GM12892 (cell line): ENCODE measurements at regions not wholly inside any gene's neighbourhood (a gene's known extent, or its start where the extent isn't known, plus 50 kb on each side); places are given as distances from the start of the nearest gene placed in this dataset.
"Not testable (repeated sequence)": the region's sequence is repeated elsewhere in the genome, so short reads cannot be mapped to it uniquely, and the experiment has no call there.

Experiments
- POLR2A ChIP-seq: IDR thresholded peaks from 2 replicates; pipeline ENCODE4 v1.6.1; 2011; ENCODE audit warnings: low read depth, low read length, control low read depth
- POLR2AphosphoS5 ChIP-seq: IDR thresholded peaks from 2 replicates; pipeline ENCODE4 v1.6.1; 2011; ENCODE audit warnings: low read depth, low read length, control low read depth
- TAF1 ChIP-seq: IDR thresholded peaks from 2 replicates; pipeline ENCODE4 v1.6.1; 2011; ENCODE audit warnings: low read depth, mild to moderate bottlenecking, control low read depth, low read length, borderline replicate concordance

- TF ChIP-seq POLR2A, TAF1, POLR2AphosphoS5: not testable (repeated sequence)
Observed at GRCh38 chrX:128674326-128675086, 622.3 kb upstream of the ACTRT1 start.
